Omental fat pad (tissue), 3 donors: ENCODE measurements at regions not wholly inside any gene's neighbourhood (a gene's known extent, or its start where the extent isn't known, plus 50 kb on each side); places are given as distances from the start of the nearest gene placed in this dataset.

Experiments
- ATAC-seq: fragments of 150-250 bp; one replicate; pipeline ENCODE4 v1.9.1; 2016; ENCODE audit warnings: mild to moderate bottlenecking, moderate library complexity; ENCODE audit not compliant: low FRiP score
- DNase-seq: peaks from one replicate; pipeline ENCODE4 v3.0.0-alpha.2; 2019; ENCODE audit warnings: low spot score
- CTCF ChIP-seq, 3 donors: fragments of 450-650 bp; IDR thresholded peaks; one replicate each; pipeline ENCODE4 v1.5.1; 2016 to 2017; ENCODE audit warnings: antibody characterized with exemption in 3 of 3, mild to moderate bottlenecking in 3 of 3, moderate library complexity in 2 of 3

- no peak for DNase-seq
- no peak for TF ChIP-seq CTCF (IDR thresholded peaks at IDR 0.05)
- ATAC-seq: no peak
Measured at GRCh38 chr4:136414981-136415380, 1117.3 kb downstream of the PCDH18 start.

- DNase-seq (no peak), ATAC-seq (peak; percentile 66)
- no peak for TF ChIP-seq CTCF (IDR thresholded peaks at IDR 0.05)
Measured at GRCh38 chr4:136412708-136413107, 1119.6 kb downstream of the PCDH18 start.

GRCh38 chr4:136400829-136401228 lies 1131.5 kb downstream of the PCDH18 start:
- no peak for TF ChIP-seq CTCF (IDR thresholded peaks at IDR 0.05)
- ATAC-seq: no peak
- DNase-seq: no peak

GRCh38 chr4:136395212-136395722 lies 1137.0 kb downstream of the PCDH18 start:
- no peak for TF ChIP-seq CTCF (IDR thresholded peaks at IDR 0.05)
- ATAC-seq (no peak), DNase-seq (no peak)

GRCh38 chr4:136392576-136392975 lies 1139.7 kb downstream of the PCDH18 start:
- ATAC-seq: no peak

GRCh38 chr4:136390824-136391223 lies 1141.5 kb downstream of the PCDH18 start:
- no peak for ATAC-seq
- TF ChIP-seq CTCF (IDR thresholded peaks at IDR 0.05): no peak
- no peak for DNase-seq

More at GRCh38 chr4:136392576-136392975, 1139.7 kb downstream of the PCDH18 start:
- no peak for TF ChIP-seq CTCF (IDR thresholded peaks at IDR 0.05)
- DNase-seq: no peak

GRCh38 chr4:136383082-136383481 lies 1149.2 kb downstream of the PCDH18 start:
- no peak for TF ChIP-seq CTCF (IDR thresholded peaks at IDR 0.05)
- no peak for DNase-seq
- no peak for ATAC-seq
